NCI-H2227 (cell line): ENCODE measurements at regions not wholly inside any gene's neighbourhood (a gene's known extent, or its start where the extent isn't known, plus 50 kb on each side); places are given as distances from the start of the nearest gene placed in this dataset.
A peak's percentile ranks its signal among the peaks of the same experiment; 100 is the strongest.

ENCODE experiments used
- DNase-seq: peaks from one replicate; lab custom pipeline; 2025; ENCODE audit not compliant: unreplicated experiment; lab: John Stamatoyannopoulos, UW

- DNase-seq = peak; percentile 22
Measured at GRCh38 chr12:24069532-24070395, 120.3 kb upstream of the SOX5 start.

GRCh38 chr12:24066865-24067264, 117.4 kb upstream of the SOX5 start:
- no peak for DNase-seq

- DNase-seq = no peak
Measured at GRCh38 chr12:24066097-24066496, 116.6 kb upstream of the SOX5 start.

GRCh38 chr12:24062642-24063245, 113.3 kb upstream of the SOX5 start:
- DNase-seq = no peak

- no peak for DNase-seq
Measured at GRCh38 chr12:24060089-24060488, 110.6 kb upstream of the SOX5 start.

- DNase-seq = no peak
Measured at GRCh38 chr12:24057920-24058476, 108.5 kb upstream of the SOX5 start.

GRCh38 chr12:24055747-24056146, 106.3 kb upstream of the SOX5 start:
- no peak for DNase-seq

- DNase-seq = no peak
Measured at GRCh38 chr12:24054416-24054815, 104.9 kb upstream of the SOX5 start.

GRCh38 chr12:24049728-24050127, 100.3 kb upstream of the SOX5 start:
- DNase-seq = no peak

GRCh38 chr12:24049101-24049500, 99.6 kb upstream of the SOX5 start:
- DNase-seq = no peak

GRCh38 chr12:24048446-24048845, 99.0 kb upstream of the SOX5 start:
- DNase-seq = no peak

GRCh38 chr12:24047326-24047725, 97.9 kb upstream of the SOX5 start:
- no peak for DNase-seq

- DNase-seq = no peak
Measured at GRCh38 chr12:24045816-24046257, 96.4 kb upstream of the SOX5 start.

GRCh38 chr12:24044941-24045703, 95.7 kb upstream of the SOX5 start:
- no peak for DNase-seq

- no peak for DNase-seq
Measured at GRCh38 chr12:24042651-24043050, 93.2 kb upstream of the SOX5 start.

- DNase-seq = no peak
Measured at GRCh38 chr12:24039113-24039525, 89.6 kb upstream of the SOX5 start.

- DNase-seq = no peak
Measured at GRCh38 chr12:24038211-24038997, 88.9 kb upstream of the SOX5 start.

GRCh38 chr12:24036438-24037216, 87.2 kb upstream of the SOX5 start:
- DNase-seq = no peak

- no peak for DNase-seq
Measured at GRCh38 chr12:24034894-24035293, 85.4 kb upstream of the SOX5 start.

GRCh38 chr12:24034160-24034559, 84.7 kb upstream of the SOX5 start:
- no peak for DNase-seq
